Kidney tubule cell (primary cell): ENCODE measurements at regions not wholly inside any gene's neighbourhood (a gene's known extent, or its start where the extent isn't known, plus 50 kb on each side); places are given as distances from the start of the nearest gene placed in this dataset.
"Not testable (repeated sequence)": the region's sequence is repeated elsewhere in the genome, so short reads cannot be mapped to it uniquely, and the experiment has no call there.

ENCODE experiments used
- DNase-seq: peaks from one replicate; pipeline ENCODE4 v3.0.0-alpha.2; 2018; ENCODE audit warnings: low spot score

GRCh38 chr7:150101282-150101681, 221.9 kb upstream of the LRRC61 start:
- peak; percentile 9 for DNase-seq

- not testable (repeated sequence) for DNase-seq
Observed at GRCh38 chr7:150107283-150107682, 215.9 kb upstream of the LRRC61 start.

- DNase-seq = not testable (repeated sequence)
Observed at GRCh38 chr7:150110375-150110820, 212.8 kb upstream of the LRRC61 start.

- not testable (repeated sequence) for DNase-seq
Observed at GRCh38 chr7:150110882-150111281, 212.3 kb upstream of the LRRC61 start.

GRCh38 chr7:150111373-150112139, 211.6 kb upstream of the LRRC61 start:
- not testable (repeated sequence) for DNase-seq

- DNase-seq = not testable (repeated sequence)
Observed at GRCh38 chr7:150113301-150113700, 209.9 kb upstream of the LRRC61 start.

GRCh38 chr7:150114591-150114990, 208.6 kb upstream of the LRRC61 start:
- DNase-seq = not testable (repeated sequence)

- not testable (repeated sequence) for DNase-seq
Observed at GRCh38 chr7:150119966-150120365, 203.2 kb upstream of the LRRC61 start.

GRCh38 chr7:150125831-150126230, 197.3 kb upstream of the LRRC61 start:
- DNase-seq = peak; percentile 1

GRCh38 chr7:150134451-150134850, 188.7 kb upstream of the LRRC61 start:
- DNase-seq = not testable (repeated sequence)

- DNase-seq = not testable (repeated sequence)
Observed at GRCh38 chr7:150135620-150136190, 187.4 kb upstream of the LRRC61 start.

- not testable (repeated sequence) for DNase-seq
Observed at GRCh38 chr7:150139840-150140239, 183.3 kb upstream of the LRRC61 start.

- DNase-seq = not testable (repeated sequence)
Observed at GRCh38 chr7:150141525-150142345, 181.4 kb upstream of the LRRC61 start.

- DNase-seq = not testable (repeated sequence)
Observed at GRCh38 chr7:150146124-150146523, 177.0 kb upstream of the LRRC61 start.

- not testable (repeated sequence) for DNase-seq
Observed at GRCh38 chr7:150147524-150147923, 175.6 kb upstream of the LRRC61 start.

- DNase-seq = peak; percentile 39
Observed at GRCh38 chr7:150156015-150156414, 167.1 kb upstream of the LRRC61 start.

- DNase-seq = not testable (repeated sequence)
Observed at GRCh38 chr7:150158696-150159095, 164.5 kb upstream of the LRRC61 start.

GRCh38 chr7:150169515-150169914, 153.6 kb upstream of the LRRC61 start:
- DNase-seq = peak; percentile 3

GRCh38 chr7:150169943-150170490, 153.1 kb upstream of the LRRC61 start:
- not testable (repeated sequence) for DNase-seq

- DNase-seq = not testable (repeated sequence)
Observed at GRCh38 chr7:150183602-150184001, 139.6 kb upstream of the LRRC61 start.

GRCh38 chr7:150189963-150190362, 133.2 kb upstream of the LRRC61 start:
- peak; percentile 55 for DNase-seq

GRCh38 chr7:150192541-150192940, 130.6 kb upstream of the LRRC61 start:
- DNase-seq = not testable (repeated sequence)
